ENCODE measurements at regions not wholly inside any gene's neighbourhood (a gene's known extent, or its start where the extent isn't known, plus 50 kb on each side); places are given as distances from the start of the nearest gene placed in this dataset.

DNA sequence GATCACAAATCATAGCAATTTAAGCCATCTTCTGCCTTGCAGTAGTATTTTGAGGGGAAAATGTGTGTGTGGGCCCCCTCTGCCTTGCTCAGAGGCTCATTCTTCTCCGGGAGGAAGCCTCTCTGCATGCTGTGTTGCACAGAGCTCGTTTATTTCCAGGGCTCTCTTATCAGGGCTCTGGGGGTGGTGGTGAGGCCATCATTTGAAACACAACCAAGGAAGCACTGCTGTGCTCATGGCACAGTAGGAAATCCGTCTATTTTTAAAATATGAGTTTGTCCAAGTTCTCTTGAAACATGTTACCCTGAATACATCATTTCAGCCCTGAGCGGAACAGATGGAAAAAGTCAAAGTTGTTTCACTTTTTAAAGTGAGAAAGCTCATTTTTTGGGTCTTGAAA is 369.0 kb upstream of the CFAP20DC start:
- no peak for DNase-seq
- H3K36me3 ChIP-seq (replicated peaks; ENCODE audit: insufficient read depth, low read length), result no peaks in the 10 kb centered on the region
- H3K79me2 ChIP-seq (ENCODE audit: low read length), result no peaks in the 10 kb centered on the region
- H3K27ac ChIP-seq (ENCODE audit: low read length), result no peak overlapping the region
- no peaks in the 10 kb centered on the region for H3K27me3 ChIP-seq (replicated peaks; ENCODE audit: insufficient read depth, low read length)
- H3K4me1 ChIP-seq (ENCODE audit: low read length), result peaks cover 2% of the 10 kb centered on the region
- no peaks in the 10 kb centered on the region for H3K9me3 ChIP-seq (replicated peaks; ENCODE audit: insufficient read depth, low read length)
- TF ChIP-seq EZH2phosphoT487 (IDR thresholded peaks at IDR 0.05; ENCODE audit: low read length), result no peak
- no peak for TF ChIP-seq EZH2 (optimal IDR thresholded peaks at IDR 0.05; ENCODE audit: low read depth, low read length)
- no peak for TF ChIP-seq CTCF (IDR thresholded peaks at IDR 0.05; ENCODE audit: low read length)
- H3K9me2 ChIP-seq (replicated peaks; ENCODE audit: insufficient read depth, low read length), result no peaks in the 10 kb centered on the region
- H3K4me3 ChIP-seq (ENCODE audit: low read length), result no peak overlapping the region
- H3K9ac ChIP-seq (ENCODE audit: low read length), result no peak overlapping the region
- H3K4me2 ChIP-seq (ENCODE audit: low read depth, low read length), result no peak overlapping the region
- no peaks in the 10 kb centered on the region for H4K20me1 ChIP-seq (ENCODE audit: insufficient read depth, low read length)
- no peaks in the 10 kb centered on the region for H3F3A ChIP-seq (ENCODE audit: insufficient read depth, low read length)
- H2AFZ ChIP-seq (ENCODE audit: low read length), result no peak overlapping the region

GRCh38 chr3:59412516-59412915 is 362.7 kb upstream of the CFAP20DC start:
- TF ChIP-seq EZH2 (optimal IDR thresholded peaks at IDR 0.05; ENCODE audit: low read depth, low read length) (no peak), EZH2phosphoT487 (IDR thresholded peaks at IDR 0.05; ENCODE audit: low read length) (no peak), CTCF (IDR thresholded peaks at IDR 0.05; ENCODE audit: low read length) (no peak)
- Histone ChIP-seq H4K20me1 (ENCODE audit: insufficient read depth, low read length) (no peaks in the 10 kb centered on the region), H3K4me1 (ENCODE audit: low read length) (peaks cover 14% of the 10 kb centered on the region), H3K36me3 (replicated peaks; ENCODE audit: insufficient read depth, low read length) (no peaks in the 10 kb centered on the region), H3K4me2 (ENCODE audit: low read depth, low read length) (no peak overlapping the region), H2AFZ (ENCODE audit: low read length) (no peak overlapping the region), H3K27me3 (replicated peaks; ENCODE audit: insufficient read depth, low read length) (no peaks in the 10 kb centered on the region), H3K9me3 (replicated peaks; ENCODE audit: insufficient read depth, low read length) (no peaks in the 10 kb centered on the region), H3K9ac (ENCODE audit: low read length) (no peak overlapping the region), H3K79me2 (ENCODE audit: low read length) (no peaks in the 10 kb centered on the region), H3K4me3 (ENCODE audit: low read length) (no peak overlapping the region), H3K9me2 (replicated peaks; ENCODE audit: insufficient read depth, low read length) (no peaks in the 10 kb centered on the region), H3F3A (ENCODE audit: insufficient read depth, low read length) (peaks cover 11% of the 10 kb centered on the region), H3K27ac (ENCODE audit: low read length) (no peak overlapping the region)
- DNase-seq, result no peak

DNA sequence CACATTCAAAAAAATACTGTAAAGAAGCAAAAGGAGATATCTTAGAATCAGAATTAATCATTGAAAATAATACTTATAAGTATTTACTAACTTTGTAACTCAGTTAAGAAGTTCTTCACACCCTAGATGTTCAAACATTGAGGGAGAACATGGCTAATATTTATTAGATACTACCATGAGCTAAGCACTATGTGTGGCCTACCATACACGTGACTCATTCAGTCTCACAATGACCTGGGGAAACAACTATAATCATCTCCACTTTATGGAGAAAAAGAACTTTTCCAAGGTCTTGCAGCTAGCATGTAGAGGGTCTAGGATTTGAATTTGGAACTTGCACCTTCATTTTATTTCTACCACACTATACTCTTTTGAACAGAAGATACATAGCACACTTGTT is 361.9 kb upstream of the CFAP20DC start:
- Histone ChIP-seq H3K36me3 (replicated peaks; ENCODE audit: insufficient read depth, low read length) (no peaks in the 10 kb centered on the region), H3K4me2 (ENCODE audit: low read depth, low read length) (no peak overlapping the region), H3K9me3 (replicated peaks; ENCODE audit: insufficient read depth, low read length) (no peaks in the 10 kb centered on the region), H3K27ac (ENCODE audit: low read length) (no peak overlapping the region), H3K4me1 (ENCODE audit: low read length) (peaks cover 19% of the 10 kb centered on the region), H3K4me3 (ENCODE audit: low read length) (no peak overlapping the region), H3K9me2 (replicated peaks; ENCODE audit: insufficient read depth, low read length) (no peaks in the 10 kb centered on the region), H3K79me2 (ENCODE audit: low read length) (no peaks in the 10 kb centered on the region), H3K9ac (ENCODE audit: low read length) (no peak overlapping the region), H3F3A (ENCODE audit: insufficient read depth, low read length) (peaks cover 19% of the 10 kb centered on the region), H4K20me1 (ENCODE audit: insufficient read depth, low read length) (no peaks in the 10 kb centered on the region), H3K27me3 (replicated peaks; ENCODE audit: insufficient read depth, low read length) (no peaks in the 10 kb centered on the region), H2AFZ (ENCODE audit: low read length) (no peak overlapping the region)
- DNase-seq, result no peak
- no peak for TF ChIP-seq EZH2 (optimal IDR thresholded peaks at IDR 0.05; ENCODE audit: low read depth, low read length)
- no peak for TF ChIP-seq EZH2phosphoT487 (IDR thresholded peaks at IDR 0.05; ENCODE audit: low read length)
- TF ChIP-seq CTCF (IDR thresholded peaks at IDR 0.05; ENCODE audit: low read length), result no peak

All from MM.1S (cell line).